CD4-positive, alpha-beta T cell treated with Interleukin-1 beta for 1 hour (primary cell): ENCODE measurements at regions not wholly inside any gene's neighbourhood (a gene's known extent, or its start where the extent isn't known, plus 50 kb on each side); places are given as distances from the start of the nearest gene placed in this dataset.
"Not testable (repeated sequence)": the region's sequence is repeated elsewhere in the genome, so short reads cannot be mapped to it uniquely, and the experiment has no call there.

Experiments
- DNase-seq, 2 donors: peaks; one replicate each; pipeline ENCODE4 v3.0.0-alpha.2; 2020 to 2022

GRCh38 chr5:17037751-17038150 is 101.7 kb upstream of the MYO10 start:
- DNase-seq: no peak

GRCh38 chr5:17039170-17039569 is 103.1 kb upstream of the MYO10 start:
- no peak for DNase-seq

DNA sequence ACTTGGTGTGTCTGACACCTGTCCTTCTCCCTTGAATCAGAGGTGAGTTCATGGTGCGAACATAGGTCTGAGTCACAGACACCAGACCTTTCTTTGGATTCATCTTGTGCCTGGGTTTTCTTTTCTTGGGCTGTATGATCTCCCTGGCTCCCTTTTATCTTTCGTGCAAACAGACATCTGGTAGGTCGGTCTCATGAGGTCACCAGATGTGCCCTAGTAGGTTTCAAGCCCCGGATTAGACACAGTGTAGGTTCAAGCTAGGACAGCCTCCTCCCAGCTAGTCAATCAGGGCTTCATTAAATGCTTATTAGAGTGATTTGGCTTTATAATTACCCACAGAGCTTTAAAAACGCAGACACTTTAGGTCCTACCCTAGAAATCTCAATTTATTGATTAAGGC is 106.0 kb upstream of the MYO10 start:
- no peak for DNase-seq

- no peak for DNase-seq
Observed at GRCh38 chr5:17046320-17046719, 110.2 kb upstream of the MYO10 start.

- no peak for DNase-seq
Observed at GRCh38 chr5:17050236-17050635, 114.1 kb upstream of the MYO10 start.

DNA sequence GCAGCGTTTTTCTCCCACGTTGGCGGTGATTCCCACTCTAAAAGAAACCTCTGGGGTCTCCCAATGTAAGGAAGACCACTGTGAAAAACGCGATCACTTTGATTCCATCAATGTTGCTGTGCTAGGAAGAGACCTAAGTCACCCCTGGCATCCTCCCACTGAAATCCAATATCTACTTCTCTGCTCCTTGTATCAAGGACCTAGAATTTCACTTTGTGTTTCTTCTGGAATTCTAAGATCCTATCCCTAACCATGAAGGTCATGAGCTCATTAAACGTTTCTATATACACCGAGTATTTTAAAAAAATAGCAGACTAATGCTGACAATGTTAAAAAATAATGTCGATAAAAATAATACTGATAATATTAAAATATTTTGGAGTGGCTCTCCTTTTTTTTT is 118.8 kb upstream of the MYO10 start:
- no peak for DNase-seq

GRCh38 chr5:17056141-17056631 is 120.1 kb upstream of the MYO10 start:
- DNase-seq: no peak

DNA sequence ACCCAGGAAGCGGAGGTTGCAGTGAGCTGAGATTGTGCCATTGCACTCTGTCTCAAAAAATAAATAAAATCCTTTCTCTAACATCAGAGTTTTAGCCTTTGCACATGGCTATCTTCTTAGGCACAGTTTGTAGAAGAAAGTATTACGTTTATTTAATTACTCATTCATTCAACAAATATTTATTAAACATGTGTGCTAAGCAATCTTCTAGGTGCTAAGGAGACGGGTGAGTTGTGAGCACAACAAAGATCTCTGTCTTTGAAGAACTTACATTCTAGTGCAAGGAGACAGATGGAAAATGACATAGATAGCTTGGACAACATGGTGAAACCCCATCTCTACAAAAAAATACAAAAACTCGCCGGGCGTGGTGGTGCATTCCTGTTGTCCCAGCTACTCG is 122.3 kb upstream of the MYO10 start:
- no peak for DNase-seq

DNA sequence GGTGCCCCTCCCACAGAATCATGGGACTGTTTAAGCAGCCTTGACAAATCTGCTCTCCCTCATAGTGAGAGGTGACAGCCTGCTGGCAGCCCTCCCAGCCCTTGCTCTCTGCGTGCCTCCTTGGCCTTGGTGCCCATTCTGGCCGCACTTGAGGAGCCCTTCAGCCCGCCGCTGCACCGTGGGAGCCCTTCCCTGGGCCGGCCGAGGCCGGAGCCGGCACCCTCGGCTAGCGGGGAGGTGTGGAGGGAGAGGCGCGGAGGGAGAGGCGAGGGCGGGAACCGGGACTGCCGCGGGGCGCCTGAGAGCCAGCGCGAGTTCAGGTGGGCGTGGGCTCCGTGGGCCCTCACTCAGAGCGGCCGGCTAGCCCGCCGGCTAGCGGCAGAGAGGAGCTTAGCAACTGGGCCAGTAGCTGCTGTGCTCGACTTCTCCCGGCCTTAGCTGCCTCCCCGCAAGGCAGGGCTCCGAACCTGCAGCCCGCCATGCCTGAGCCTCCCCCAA is 125.9 kb upstream of the MYO10 start:
- no peak for DNase-seq

DNA sequence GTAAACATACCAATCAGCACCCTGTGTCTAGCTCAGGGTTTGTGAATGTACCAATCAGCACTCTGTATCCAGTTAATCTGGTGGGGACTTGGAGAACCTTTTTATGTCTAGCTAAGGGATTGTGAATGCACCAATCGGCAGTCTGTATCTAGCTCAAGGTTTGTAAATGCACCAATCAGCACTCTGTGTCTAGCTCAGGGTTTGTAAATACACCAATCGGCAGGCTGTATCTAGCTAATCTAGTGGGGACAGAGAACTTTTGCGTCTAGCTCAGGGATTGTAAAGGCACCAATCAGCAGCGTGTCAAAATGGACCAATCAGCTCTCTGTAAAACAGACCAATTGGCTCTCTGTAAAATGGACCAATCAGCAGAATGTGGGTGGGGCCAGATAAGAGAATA is 126.7 kb upstream of the MYO10 start:
- not testable (repeated sequence) for DNase-seq

DNA sequence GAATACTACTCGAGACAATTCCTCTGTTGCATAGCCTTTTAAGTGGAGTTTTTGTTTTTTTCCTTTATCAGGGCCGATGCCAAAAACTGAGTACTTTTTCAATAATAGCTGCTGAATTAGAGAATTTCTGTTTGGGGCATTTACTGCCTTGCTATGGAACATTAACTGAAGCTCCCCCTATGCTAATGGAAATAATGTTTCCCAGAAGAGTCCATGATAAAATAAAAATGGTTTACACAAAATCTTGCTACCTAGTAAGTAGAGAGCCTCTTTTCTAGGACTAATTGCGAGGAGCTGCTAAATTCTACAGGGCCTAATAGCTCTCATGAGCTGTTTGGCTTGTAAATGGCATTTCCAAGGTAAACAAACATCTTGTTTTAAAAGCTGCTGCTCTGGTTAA is 128.2 kb upstream of the MYO10 start:
- no peak for DNase-seq

- DNase-seq: no peak
Observed at GRCh38 chr5:17065458-17065857, 129.4 kb upstream of the MYO10 start.

GRCh38 chr5:17066026-17066425 is 129.9 kb upstream of the MYO10 start:
- not testable (repeated sequence) for DNase-seq

DNA sequence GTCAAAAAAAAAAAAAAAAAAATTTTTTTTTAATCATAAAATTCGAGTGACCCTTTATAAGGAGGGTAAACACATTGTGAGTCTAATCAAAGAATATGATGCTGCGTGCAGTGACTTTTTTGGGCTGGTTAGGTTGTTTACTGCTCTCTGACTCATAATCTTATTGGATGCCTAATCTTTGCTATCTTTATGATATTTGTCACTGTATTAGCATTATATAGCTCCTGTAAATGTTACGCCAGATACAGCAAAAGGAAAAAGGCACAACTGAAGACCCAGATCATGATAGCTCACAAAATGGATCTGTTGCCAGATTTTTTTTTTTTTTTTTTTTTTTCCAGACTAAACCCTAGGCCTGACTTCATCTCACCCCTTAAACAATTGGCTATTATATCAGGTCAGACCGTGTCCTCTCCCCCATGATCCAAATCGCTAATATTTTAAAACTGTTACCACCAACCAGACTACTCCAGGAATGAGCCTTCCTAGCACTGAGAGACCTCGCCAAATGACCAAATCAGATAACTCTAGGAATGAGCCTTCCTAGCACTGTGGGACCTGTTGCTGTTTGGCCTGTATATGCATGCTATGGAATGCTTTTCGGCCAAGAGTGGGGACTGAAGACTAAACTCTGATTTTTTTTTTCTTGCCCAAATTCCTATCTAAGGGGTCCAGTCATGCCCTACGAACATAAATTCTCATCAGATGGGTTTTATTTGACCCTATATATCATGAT is 131.7 kb upstream of the MYO10 start:
- DNase-seq: no peak

GRCh38 chr5:17069995-17070511 is 134.0 kb upstream of the MYO10 start:
- no peak for DNase-seq

DNA sequence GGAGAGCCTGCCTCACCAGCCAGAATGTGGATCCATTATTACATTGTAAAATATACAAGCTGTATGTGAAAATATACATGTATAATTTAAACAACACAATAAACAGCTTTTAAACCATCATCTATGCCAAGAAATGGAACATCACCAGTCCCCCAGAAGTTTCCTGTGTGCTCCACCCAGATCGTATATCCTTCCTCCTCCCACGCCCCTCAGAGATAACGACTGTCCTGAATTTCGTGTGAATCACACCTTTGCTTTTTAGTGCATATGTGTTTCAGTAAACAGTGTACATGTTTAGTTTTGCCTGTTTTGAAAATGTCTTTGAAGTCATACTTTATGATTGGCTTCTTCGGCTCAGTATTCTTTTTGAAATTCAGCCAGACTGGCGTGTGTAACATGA is 134.6 kb upstream of the MYO10 start:
- DNase-seq: no peak

GRCh38 chr5:17075236-17075635 is 139.1 kb upstream of the MYO10 start:
- no peak for DNase-seq

DNA sequence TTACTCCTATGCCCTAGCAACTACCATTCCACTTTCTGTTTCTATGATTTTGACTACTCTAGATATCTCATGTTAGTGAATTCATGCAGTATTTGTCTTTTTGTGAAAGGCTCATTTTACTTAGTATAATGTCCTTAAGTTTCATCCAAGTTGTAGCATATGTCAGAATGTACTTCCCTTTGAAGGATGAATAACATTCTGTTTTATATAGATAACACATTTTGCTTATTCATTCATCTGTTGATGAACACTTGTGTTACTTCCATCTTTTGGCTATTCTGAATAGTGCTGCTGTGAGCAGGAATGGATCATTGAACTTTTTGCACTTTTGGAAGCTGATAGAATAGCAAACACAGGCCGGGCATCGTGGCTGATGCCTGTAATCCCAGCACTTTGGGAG is 140.2 kb upstream of the MYO10 start:
- DNase-seq: no peak

DNA sequence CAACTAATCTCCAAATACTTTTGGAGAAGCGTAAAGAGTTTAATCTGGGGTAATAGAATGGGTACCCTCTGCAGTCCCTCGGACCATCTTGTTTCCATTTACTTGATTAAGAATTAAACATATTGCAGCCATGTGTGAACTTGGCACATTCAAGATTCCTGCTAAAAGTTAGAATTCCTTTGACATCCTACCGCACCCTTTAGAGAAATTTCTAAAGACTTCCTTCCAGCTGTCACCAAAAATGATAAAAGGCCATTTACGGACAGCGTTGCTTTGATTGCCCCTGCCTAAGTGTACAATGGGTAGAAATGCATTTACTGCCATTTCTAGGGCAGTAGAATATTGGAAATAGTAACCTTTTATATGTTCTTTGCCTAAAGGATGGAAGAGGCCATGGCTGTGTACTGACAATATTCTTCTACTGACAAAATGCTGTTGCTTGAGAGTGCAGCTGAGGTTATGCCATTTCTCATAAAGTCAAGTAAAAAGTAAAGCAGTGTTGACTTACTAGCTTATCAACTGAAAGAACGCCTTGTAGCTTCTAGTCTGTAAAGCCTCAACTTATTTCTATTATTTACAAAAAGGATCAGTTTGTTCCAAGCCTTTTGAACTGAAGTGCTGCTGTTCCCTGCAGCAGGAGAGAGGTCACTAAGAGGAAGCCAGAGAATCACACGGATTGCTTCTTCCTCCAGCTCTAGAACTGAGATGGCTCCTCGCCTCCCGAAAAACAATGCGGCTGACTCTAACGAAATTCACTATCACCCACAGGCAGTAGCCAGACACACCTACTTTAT is 139.8 kb upstream of the BASP1 start:
- no peak for DNase-seq

- no peak for DNase-seq
Observed at GRCh38 chr5:17079562-17079961, 137.9 kb upstream of the BASP1 start.

GRCh38 chr5:17080361-17080760 is 137.1 kb upstream of the BASP1 start:
- no peak for DNase-seq

- no peak for DNase-seq
Observed at GRCh38 chr5:17081142-17081541, 136.3 kb upstream of the BASP1 start.

- DNase-seq: not testable (repeated sequence)
Observed at GRCh38 chr5:17083276-17083675, 134.2 kb upstream of the BASP1 start.

DNA sequence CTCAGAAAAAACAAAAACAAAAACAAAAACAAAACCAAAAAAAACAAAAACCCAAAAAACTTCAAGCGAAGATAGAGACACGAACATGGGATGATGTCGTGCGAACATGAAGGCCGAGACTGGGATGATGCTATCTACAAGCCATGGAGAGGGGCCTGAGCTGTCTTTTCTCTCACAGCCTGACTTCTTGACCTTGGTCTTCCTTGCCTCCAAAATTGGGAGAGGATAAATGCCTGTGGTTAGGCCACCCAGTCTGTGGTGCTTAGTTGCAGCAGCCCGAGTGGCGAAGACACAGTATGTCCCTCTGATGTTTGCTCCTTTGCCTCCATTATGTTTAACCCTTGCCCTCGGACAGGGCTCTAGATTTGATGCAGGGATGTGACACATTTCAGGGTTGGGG is 130.4 kb upstream of the BASP1 start:
- no peak for DNase-seq
